Nephron progenitor cell (in vitro differentiated cells): ENCODE measurements at regions not wholly inside any gene's neighbourhood (a gene's known extent, or its start where the extent isn't known, plus 50 kb on each side); places are given as distances from the start of the nearest gene placed in this dataset.

Source experiments
- DNase-seq: peaks from one replicate; pipeline ENCODE4 v3.0.0; 2021
- H3K27ac Mint-ChIP-seq: 2 replicates; pipeline ENCODE4 v1.8.0; 2021; ENCODE audit warnings: mild to moderate bottlenecking, moderate library complexity, mixed read lengths
- H3K27me3 Mint-ChIP-seq: 2 replicates; pipeline ENCODE4 v1.8.0; 2021; ENCODE audit warnings: mild to moderate bottlenecking, low read depth, mixed read lengths; ENCODE audit not compliant: poor library complexity
- H3K36me3 Mint-ChIP-seq: 2 replicates; pipeline ENCODE4 v1.8.0; 2021; ENCODE audit warnings: low read depth, mixed read lengths
- H3K4me1 Mint-ChIP-seq: 2 replicates; pipeline ENCODE4 v1.8.0; 2021; ENCODE audit warnings: mixed read lengths
- H3K4me3 Mint-ChIP-seq: 2 replicates; pipeline ENCODE4 v1.8.0; 2021; ENCODE audit warnings: mild to moderate bottlenecking, moderate library complexity, mixed read lengths
- H3K9me3 Mint-ChIP-seq: 2 replicates; pipeline ENCODE4 v1.8.0; 2021; ENCODE audit warnings: mild to moderate bottlenecking, moderate library complexity, mixed read lengths
- CTCF ChIP-seq: fragments of 200-600 bp; sonication (generic); IDR thresholded peaks from 2 replicates; pipeline ENCODE4 v1.5.0; 2021; ENCODE audit warnings: antibody characterized with exemption

DNA sequence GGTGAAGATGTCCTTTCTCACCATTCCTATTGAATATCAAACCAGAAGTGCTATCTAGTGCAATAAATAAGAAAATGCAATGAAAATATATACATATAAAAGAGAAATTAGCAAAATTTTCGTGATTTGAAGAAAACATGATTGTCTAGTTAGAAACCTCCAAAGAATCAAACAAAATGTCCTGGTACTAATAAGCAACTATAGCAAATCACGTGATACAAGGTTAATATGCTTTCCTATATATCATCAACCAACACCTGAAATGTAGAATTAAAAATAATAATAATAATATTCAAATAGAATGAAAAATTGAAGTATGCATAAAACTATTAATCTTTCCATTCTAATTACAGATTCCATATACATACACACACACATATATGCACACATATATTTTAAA, 183.9 kb upstream of the POM121L12 start:
- TF ChIP-seq CTCF: no peak
- H3K4me3 Mint-ChIP-seq: no peak overlapping the region
- H3K4me1 Mint-ChIP-seq: peaks cover 7% of the 10 kb centered on the region
- DNase-seq: no peak
- H3K27ac Mint-ChIP-seq: no peak overlapping the region
- no peaks in the 10 kb centered on the region for H3K9me3 Mint-ChIP-seq
- no peaks in the 10 kb centered on the region for H3K27me3 Mint-ChIP-seq
- H3K36me3 Mint-ChIP-seq: no peaks in the 10 kb centered on the region

- no peak for DNase-seq
- H3K4me1 Mint-ChIP-seq: peaks cover 7% of the 10 kb centered on the region
- no peaks in the 10 kb centered on the region for H3K9me3 Mint-ChIP-seq
- no peak overlapping the region for H3K4me3 Mint-ChIP-seq
- H3K27me3 Mint-ChIP-seq: no peaks in the 10 kb centered on the region
- no peak overlapping the region for H3K27ac Mint-ChIP-seq
- no peak for TF ChIP-seq CTCF
- no peaks in the 10 kb centered on the region for H3K36me3 Mint-ChIP-seq
Observed at GRCh38 chr7:52843436-52843835, 192.0 kb upstream of the POM121L12 start.

- DNase-seq: no peak
- Mint-ChIP-seq H3K27ac (no peak overlapping the region), H3K4me3 (no peak overlapping the region), H3K9me3 (no peaks in the 10 kb centered on the region), H3K4me1 (peaks cover 7% of the 10 kb centered on the region), H3K27me3 (no peaks in the 10 kb centered on the region), H3K36me3 (no peaks in the 10 kb centered on the region)
- TF ChIP-seq CTCF: no peak
Observed at GRCh38 chr7:52842202-52842900, 193.1 kb upstream of the POM121L12 start.

DNA sequence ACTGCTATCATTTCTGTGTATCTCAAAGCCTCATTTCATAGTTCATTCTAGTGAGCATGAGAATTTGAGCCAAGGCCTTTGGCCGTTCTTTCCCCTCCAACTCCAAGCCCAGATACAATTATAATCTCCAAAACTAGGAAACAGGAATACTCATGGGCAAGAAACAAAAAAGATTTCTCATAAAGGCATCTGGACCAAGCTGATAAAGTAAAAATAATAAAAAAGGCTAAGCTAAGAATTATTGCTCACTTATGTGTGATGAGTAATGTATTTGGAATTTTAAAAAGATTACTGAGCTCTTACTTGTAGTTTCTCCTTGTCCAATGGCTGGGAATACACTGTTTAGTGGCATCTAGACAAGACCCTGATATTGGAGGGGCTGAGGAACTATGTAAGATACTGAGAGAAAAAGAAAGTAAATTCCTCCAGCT, 196.4 kb upstream of the POM121L12 start:
- H3K4me3 Mint-ChIP-seq: no peak overlapping the region
- H3K27ac Mint-ChIP-seq: no peak overlapping the region
- no peaks in the 10 kb centered on the region for H3K36me3 Mint-ChIP-seq
- no peaks in the 10 kb centered on the region for H3K9me3 Mint-ChIP-seq
- peaks cover 4% of the 10 kb centered on the region for H3K27me3 Mint-ChIP-seq
- TF ChIP-seq CTCF: no peak
- no peak for DNase-seq
- H3K4me1 Mint-ChIP-seq: peaks cover 7% of the 10 kb centered on the region

DNA sequence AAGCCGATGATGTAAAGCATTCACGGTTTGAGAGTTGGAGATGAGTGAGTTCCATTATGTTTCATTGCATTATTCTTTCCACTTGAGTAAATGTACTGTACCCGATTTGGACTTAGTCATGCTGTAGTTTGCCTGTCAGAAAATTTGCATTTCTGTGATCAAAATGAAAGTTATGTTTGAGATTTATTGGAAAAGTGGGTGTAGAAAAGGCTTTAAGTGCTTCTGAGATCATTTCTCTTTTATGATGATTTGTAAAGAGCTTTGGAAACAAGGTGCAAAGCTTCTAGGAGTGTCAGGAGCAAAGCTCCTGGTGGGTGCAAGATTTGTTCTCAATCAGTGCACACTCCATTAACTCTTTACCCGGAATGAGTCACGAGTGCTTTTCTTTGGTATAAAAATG, 204.1 kb upstream of the POM121L12 start:
- H3K4me1 Mint-ChIP-seq: no peaks in the 10 kb centered on the region
- H3K9me3 Mint-ChIP-seq: no peaks in the 10 kb centered on the region
- no peak for DNase-seq
- H3K4me3 Mint-ChIP-seq: no peak overlapping the region
- peaks cover 4% of the 10 kb centered on the region for H3K27me3 Mint-ChIP-seq
- H3K27ac Mint-ChIP-seq: no peak overlapping the region
- H3K36me3 Mint-ChIP-seq: no peaks in the 10 kb centered on the region
- no peak for TF ChIP-seq CTCF

GRCh38 chr7:52830801-52831200, 204.6 kb upstream of the POM121L12 start:
- TF ChIP-seq CTCF: no peak
- Mint-ChIP-seq H3K4me1 (no peaks in the 10 kb centered on the region), H3K27ac (no peak overlapping the region), H3K36me3 (no peaks in the 10 kb centered on the region), H3K27me3 (peaks cover 4% of the 10 kb centered on the region), H3K4me3 (no peak overlapping the region), H3K9me3 (no peaks in the 10 kb centered on the region)
- DNase-seq: no peak
